SK-N-DZ (cell line): ENCODE measurements at regions not wholly inside any gene's neighbourhood (a gene's known extent, or its start where the extent isn't known, plus 50 kb on each side); places are given as distances from the start of the nearest gene placed in this dataset.

Experiments used
- DNase-seq: peaks from one replicate; pipeline ENCODE4 v3.0.0-alpha.2; 2015; ENCODE audit warnings: low spot score

- DNase-seq = no peak
Measured at GRCh38 chr18:53649621-53650020, 574.8 kb downstream of the MBD2 start.

DNA sequence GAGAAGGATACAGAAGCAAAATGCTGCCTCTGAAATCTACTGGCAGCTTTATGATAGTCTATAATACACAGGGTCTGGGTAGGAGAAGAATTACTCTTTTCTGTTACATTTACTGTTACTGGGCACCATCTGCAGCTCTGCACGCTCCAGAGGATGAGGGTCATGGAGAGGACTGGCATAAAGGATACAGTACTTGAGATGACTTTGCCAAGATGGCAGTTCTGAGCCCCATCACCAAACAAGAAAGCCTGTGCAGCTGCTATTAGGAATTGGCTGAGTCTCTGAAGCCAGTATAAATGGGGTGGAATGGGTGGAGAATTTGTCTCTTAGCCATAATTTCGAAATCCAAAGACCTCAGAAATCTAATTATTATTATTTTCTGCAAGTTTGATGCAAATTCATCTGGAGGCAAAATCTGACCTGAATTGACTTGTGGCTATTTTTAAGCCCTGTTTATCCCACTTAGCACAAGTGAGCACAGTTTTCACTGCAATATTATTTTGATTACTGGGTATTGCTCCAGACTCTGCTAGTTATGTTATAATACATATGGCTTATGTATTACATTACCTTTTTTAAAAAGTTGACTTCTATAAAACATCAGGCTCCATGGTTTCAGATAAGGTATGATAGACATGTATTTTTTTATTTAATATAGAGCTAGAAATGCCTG, 579.5 kb downstream of the MBD2 start:
- DNase-seq = no peak

GRCh38 chr18:53639687-53640086, 584.8 kb downstream of the MBD2 start:
- DNase-seq = no peak

DNA sequence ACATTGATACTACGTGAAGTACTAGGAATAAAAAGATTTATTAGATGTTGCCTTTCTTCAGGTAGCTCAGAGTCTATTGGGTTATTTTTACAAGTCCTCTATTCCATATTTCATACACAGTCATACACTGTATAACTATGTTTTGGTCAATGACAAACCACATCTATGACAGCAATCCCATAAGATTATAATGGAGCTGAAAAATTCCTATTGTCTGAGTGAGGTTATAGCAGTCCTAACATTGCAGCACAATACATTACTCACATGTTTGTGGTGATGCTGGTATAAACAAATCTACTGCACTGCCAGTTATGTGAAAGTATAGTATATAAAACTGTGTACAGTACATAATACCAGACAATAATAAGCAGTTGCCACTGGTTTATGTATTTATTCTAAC, 595.1 kb downstream of the MBD2 start:
- no peak for DNase-seq

DNA sequence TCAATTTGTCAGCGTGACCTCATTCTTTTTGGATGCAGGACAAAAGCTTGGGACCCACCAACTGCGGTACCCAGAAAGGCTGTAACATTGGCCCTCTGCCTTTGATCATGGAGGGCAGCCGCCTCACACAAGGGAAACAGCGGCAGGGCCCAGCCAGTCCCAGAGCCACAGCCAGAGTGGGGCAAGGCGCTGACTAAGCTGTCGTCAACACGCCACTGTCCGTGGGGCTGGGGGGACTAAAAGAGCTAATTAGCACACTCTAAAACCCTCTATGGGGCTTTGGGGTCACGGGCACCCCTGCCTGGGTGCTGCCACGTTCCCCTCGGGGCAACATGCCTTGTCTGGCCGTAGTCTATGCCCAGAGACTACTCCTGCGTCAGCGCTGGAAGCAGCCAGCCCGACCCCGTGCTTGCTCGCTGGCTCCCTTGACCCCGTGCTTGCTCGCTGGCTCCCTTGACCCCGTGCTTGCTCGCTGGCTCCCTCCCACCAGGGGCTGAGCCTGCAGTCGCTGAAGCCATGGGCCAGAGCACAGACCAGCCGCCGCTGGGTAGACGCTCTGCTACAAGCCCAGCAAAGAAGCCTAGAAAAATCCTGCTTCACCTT, 598.4 kb downstream of the MBD2 start:
- DNase-seq = no peak

DNA sequence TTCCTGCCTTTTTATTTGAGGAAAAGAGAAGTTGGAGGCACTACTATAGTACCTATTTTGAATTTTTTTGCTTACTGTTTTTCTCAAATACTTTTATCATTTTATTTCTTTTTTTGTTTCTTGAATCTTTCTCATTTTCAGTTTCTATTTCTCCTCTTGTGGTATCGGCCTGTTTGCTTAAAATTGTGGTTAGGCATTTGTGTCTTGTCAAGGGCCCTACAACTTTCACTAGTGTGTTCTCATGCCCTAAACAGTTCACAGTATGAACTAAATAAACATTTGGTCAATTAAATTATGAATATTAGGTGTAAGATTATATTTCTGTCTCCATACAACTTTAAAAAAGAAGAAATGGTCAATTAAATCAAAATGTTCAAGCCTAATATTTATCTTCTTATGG, 613.5 kb downstream of the MBD2 start:
- DNase-seq = no peak

- DNase-seq = no peak
Measured at GRCh38 chr18:53606792-53607191, 617.7 kb downstream of the MBD2 start.

GRCh38 chr18:53605198-53605597, 619.3 kb downstream of the MBD2 start:
- DNase-seq = no peak

DNA sequence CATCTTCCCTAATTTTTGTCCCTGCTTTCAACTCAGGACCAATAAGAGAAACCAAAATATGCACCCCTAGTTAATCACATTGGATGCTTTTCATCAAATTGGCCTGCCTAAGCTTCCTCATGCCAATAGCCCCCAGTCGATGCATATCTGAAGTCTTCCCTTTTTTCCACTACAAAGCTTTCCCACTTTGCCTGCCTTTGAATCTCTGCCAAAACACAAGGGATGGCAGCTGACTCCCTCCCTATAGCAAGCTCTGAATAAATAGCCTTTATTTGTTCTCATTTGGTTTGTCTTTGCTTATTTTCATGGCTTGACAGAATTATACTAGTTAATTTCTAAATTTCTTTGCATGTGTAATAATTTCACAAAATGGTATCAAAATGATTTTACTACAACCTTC, 621.2 kb downstream of the MBD2 start:
- no peak for DNase-seq

GRCh38 chr18:53601344-53601743, 623.1 kb downstream of the MBD2 start:
- no peak for DNase-seq

DNA sequence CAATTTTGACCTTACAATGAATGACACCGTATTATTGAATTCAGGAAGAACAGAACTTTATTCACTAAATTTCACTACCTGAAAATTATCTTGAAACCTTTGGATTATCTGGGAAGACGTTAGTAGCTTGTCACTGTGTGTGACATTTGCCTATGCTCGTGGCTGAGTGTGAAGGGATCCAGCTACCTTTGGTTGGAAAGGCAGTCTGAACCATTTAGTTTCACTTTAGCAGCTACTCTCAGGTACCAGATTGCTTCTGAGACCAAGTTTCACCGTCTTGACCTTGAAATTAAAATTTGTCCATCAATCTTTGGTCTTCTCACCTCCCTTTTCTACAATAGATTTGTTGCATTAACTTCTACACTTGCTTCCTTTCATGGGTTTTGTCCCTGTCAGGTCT, 637.5 kb downstream of the MBD2 start:
- DNase-seq = no peak
